Panc1 (cell line): ENCODE measurements at regions not wholly inside any gene's neighbourhood (a gene's known extent, or its start where the extent isn't known, plus 50 kb on each side); places are given as distances from the start of the nearest gene placed in this dataset.

ENCODE experiments used
- ATAC-seq: fragments of 200-7000 bp; cut with Tn5 transposase; 2 replicates; pipeline ENCODE4 v1.9.1; 2020; ENCODE audit warnings: mild to moderate bottlenecking, moderate library complexity
- BruUV-seq: library from RNA; stranded (reverse); fragments of 400-500 nt; replicated peaks from 2 replicates; lab custom pipeline; 2021; lab: Mats Ljungman, UMichigan
- CTCF ChIA-PET: fragments of 300-600 bp; sonication (Branson Sonifier 250); formaldehyde crosslinking; loops from one replicate; lab custom pipeline; 2022; ENCODE audit warnings: antibody characterized with exemption; lab: Charles Lee
- POLR2A ChIA-PET: fragments of 300-600 bp; sonication (Branson Sonifier 250); formaldehyde crosslinking; loops from one replicate; lab custom pipeline; 2022; ENCODE audit warnings: antibody characterized with exemption; lab: Charles Lee
- DNase-seq: peaks from one replicate; pipeline ENCODE4 v3.0.0-alpha.2; 2010; ENCODE audit warnings: low read depth, low spot score
- H3K27ac ChIP-seq: 2 replicates; pipeline ENCODE4 v1.5.1; 2011; ENCODE audit warnings: mild to moderate bottlenecking, low read length, inconsistent platforms
- H3K27me3 ChIP-seq: fragments of 200-500 bp; sonication (Bioruptor generic); 2 replicates; pipeline ENCODE4 v1.6.0; 2014; ENCODE audit warnings: low read length, inconsistent platforms; ENCODE audit not compliant: control insufficient read depth, insufficient read depth
- H3K36me3 ChIP-seq: fragments of 200-500 bp; sonication (Bioruptor generic); 2 replicates; pipeline ENCODE4 v1.5.1; 2014; ENCODE audit warnings: inconsistent platforms, mild to moderate bottlenecking, low read length, moderate library complexity; ENCODE audit not compliant: control insufficient read depth, insufficient read depth
- H3K4me1 ChIP-seq: 2 replicates; pipeline ENCODE4 v1.5.1; 2011; ENCODE audit warnings: inconsistent platforms, mild to moderate bottlenecking, low read length, moderate library complexity; ENCODE audit not compliant: control insufficient read depth, insufficient read depth
- H3K4me3 ChIP-seq, 2 experiments: 2 replicates each; pipeline ENCODE4 v1.5.1; 2011 to 2012; ENCODE audit warnings: low read depth in 2 of 2, low read length in 2 of 2, mild to moderate bottlenecking in 2 of 2, inconsistent platforms in 1 of 2, moderate library complexity in 1 of 2
- H3K9me3 ChIP-seq: fragments of 200-500 bp; sonication (Bioruptor generic); 2 replicates; pipeline ENCODE4 v1.5.1; 2014; ENCODE audit warnings: low read depth, mild to moderate bottlenecking, inconsistent platforms, low read length, moderate library complexity; ENCODE audit not compliant: control insufficient read depth, insufficient read depth
- POLR2AphosphoS5 ChIP-seq: IDR thresholded peaks from 2 replicates; pipeline ENCODE4 v1.6.1; 2012; ENCODE audit warnings: mild to moderate bottlenecking, low read depth, low read length, moderate library complexity
- SIN3A ChIP-seq: IDR thresholded peaks from 2 replicates; pipeline ENCODE4 v1.6.1; 2012; ENCODE audit warnings: low read depth, mild to moderate bottlenecking, low read length, moderate library complexity, borderline replicate concordance; ENCODE audit not compliant: insufficient read depth
- TCF7L2 ChIP-seq: IDR thresholded peaks from 2 replicates; pipeline ENCODE4 v1.6.1; 2011; ENCODE audit warnings: mild to moderate bottlenecking, low read depth, low read length, inconsistent platforms
- in situ Hi-C: cut with HindIII; loops from 2 replicates; pipeline ENCODE4 v1.10.0; 2016; ENCODE audit warnings: low sequenced_read_pairs, low pct_unique_long_range_greater_than_20kb
- intact Hi-C: fragments of 100-400 bp; cut with micrococcal nuclease; formaldehyde crosslinking; loops from one replicate; pipeline ENCODE4 v1.10.0; 2022; ENCODE audit not compliant: unreplicated experiment
- TF ChIP-seq, protein P1 (sequence below), 2 experiments: IDR thresholded peaks; 2 replicates each; pipeline ENCODE4 v1.6.1; 2011 to 2012; ENCODE audit warnings: low read depth in 2 of 2, control low read depth in 1 of 2, low read length in 1 of 2, mild to moderate bottlenecking in 1 of 2, moderate library complexity in 1 of 2; ENCODE audit not compliant: insufficient read depth in 1 of 2
- TF ChIP-seq, protein P2 (sequence below): fragments of 450-650 bp; IDR thresholded peaks from 2 replicates; pipeline ENCODE4 v1.5.1; 2017; ENCODE audit warnings: mild to moderate bottlenecking

DNA sequence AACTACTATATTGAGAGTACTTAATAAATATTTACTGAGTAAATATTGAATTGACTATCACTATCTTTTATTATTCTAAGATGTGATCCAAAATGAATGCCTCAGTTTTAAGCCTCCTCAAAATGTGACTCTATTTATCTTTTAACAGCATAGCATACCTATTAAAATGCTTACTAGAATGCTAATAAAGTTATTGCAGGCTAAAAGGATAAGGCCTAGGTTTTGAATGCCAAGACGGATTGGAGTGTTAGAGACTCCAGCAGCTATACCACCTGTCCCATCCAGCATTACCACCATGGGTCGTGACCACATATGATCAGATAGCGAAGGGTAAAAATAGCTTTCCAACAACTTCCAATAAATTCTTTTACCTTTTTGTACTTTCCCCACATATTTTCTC is 64.7 kb upstream of the MYRIP start:
- H3K4me1 ChIP-seq: no peaks in the 10 kb centered on the region
- in situ Hi-C loops: no loop called here

DNA sequence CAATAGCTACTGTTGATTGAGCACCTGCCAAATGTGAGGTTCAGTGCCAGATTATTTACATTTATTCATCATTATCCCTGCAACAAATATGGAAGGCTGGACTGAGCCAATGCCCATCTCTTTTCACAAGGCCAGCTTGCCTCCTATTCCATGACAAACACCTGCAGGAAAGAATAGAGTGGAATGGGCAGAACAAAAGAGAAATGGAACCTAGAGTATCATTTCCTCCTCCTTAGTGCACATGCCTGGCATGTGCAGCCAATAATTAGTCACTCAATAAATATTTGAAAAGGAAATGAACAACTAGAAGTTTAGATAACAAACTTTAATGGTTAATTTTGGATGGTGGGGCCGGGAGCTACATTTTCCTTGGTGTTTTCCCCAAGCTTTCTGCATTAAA is 61.4 kb upstream of the MYRIP start:
- Histone ChIP-seq H3K27ac (no peak overlapping the region), H3K36me3 (no peaks in the 10 kb centered on the region), H3K9me3 (no peaks in the 10 kb centered on the region), H3K27me3 (no peaks in the 10 kb centered on the region), H3K4me3 (no peak overlapping the region), H3K4me1 (no peaks in the 10 kb centered on the region)
- ChIA-PET POLR2A (interaction anchor here (0.6 kb wide), 1 partner anchor 507 kb away, joined by 3 read pairs; no protein-coding TSS in a partner anchor), CTCF (no interaction called here)
- intact Hi-C loops: no loop called here
- ATAC-seq: no peak
- DNase-seq: no peak
- no TSS peak for BruUV-seq
- TF ChIP-seq, protein P1, sequence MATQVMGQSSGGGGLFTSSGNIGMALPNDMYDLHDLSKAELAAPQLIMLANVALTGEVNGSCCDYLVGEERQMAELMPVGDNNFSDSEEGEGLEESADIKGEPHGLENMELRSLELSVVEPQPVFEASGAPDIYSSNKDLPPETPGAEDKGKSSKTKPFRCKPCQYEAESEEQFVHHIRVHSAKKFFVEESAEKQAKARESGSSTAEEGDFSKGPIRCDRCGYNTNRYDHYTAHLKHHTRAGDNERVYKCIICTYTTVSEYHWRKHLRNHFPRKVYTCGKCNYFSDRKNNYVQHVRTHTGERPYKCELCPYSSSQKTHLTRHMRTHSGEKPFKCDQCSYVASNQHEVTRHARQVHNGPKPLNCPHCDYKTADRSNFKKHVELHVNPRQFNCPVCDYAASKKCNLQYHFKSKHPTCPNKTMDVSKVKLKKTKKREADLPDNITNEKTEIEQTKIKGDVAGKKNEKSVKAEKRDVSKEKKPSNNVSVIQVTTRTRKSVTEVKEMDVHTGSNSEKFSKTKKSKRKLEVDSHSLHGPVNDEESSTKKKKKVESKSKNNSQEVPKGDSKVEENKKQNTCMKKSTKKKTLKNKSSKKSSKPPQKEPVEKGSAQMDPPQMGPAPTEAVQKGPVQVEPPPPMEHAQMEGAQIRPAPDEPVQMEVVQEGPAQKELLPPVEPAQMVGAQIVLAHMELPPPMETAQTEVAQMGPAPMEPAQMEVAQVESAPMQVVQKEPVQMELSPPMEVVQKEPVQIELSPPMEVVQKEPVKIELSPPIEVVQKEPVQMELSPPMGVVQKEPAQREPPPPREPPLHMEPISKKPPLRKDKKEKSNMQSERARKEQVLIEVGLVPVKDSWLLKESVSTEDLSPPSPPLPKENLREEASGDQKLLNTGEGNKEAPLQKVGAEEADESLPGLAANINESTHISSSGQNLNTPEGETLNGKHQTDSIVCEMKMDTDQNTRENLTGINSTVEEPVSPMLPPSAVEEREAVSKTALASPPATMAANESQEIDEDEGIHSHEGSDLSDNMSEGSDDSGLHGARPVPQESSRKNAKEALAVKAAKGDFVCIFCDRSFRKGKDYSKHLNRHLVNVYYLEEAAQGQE (IDR thresholded peaks at IDR 0.05; ENCODE audit: insufficient read depth in 1 of 2, low read depth in 2 of 2, low read length in 1 of 2): no peak
- TF ChIP-seq TCF7L2: no peak
- TF ChIP-seq POLR2AphosphoS5: no peak
- no peak for TF ChIP-seq SIN3A
- TF ChIP-seq, protein P2, sequence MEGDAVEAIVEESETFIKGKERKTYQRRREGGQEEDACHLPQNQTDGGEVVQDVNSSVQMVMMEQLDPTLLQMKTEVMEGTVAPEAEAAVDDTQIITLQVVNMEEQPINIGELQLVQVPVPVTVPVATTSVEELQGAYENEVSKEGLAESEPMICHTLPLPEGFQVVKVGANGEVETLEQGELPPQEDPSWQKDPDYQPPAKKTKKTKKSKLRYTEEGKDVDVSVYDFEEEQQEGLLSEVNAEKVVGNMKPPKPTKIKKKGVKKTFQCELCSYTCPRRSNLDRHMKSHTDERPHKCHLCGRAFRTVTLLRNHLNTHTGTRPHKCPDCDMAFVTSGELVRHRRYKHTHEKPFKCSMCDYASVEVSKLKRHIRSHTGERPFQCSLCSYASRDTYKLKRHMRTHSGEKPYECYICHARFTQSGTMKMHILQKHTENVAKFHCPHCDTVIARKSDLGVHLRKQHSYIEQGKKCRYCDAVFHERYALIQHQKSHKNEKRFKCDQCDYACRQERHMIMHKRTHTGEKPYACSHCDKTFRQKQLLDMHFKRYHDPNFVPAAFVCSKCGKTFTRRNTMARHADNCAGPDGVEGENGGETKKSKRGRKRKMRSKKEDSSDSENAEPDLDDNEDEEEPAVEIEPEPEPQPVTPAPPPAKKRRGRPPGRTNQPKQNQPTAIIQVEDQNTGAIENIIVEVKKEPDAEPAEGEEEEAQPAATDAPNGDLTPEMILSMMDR: no peak
- in situ Hi-C loops: no loop called here

More for the DNA sequence above, 64.7 kb upstream of the MYRIP start:
- no peak overlapping the region for H3K4me3 ChIP-seq
- ATAC-seq: no peak
- BruUV-seq: no TSS peak
- no peaks in the 10 kb centered on the region for H3K9me3 ChIP-seq
- no peak overlapping the region for H3K27ac ChIP-seq
- H3K36me3 ChIP-seq: no peaks in the 10 kb centered on the region
- ChIA-PET POLR2A (interaction anchor here (0.6 kb wide), 1 partner anchor 225 kb away, joined by 3 read pairs; no protein-coding TSS in a partner anchor), CTCF (no interaction called here)
- no peaks in the 10 kb centered on the region for H3K27me3 ChIP-seq
- intact Hi-C loops: no loop called here
- TF ChIP-seq POLR2AphosphoS5 (no peak), SIN3A (no peak), TCF7L2 (no peak)
- TF ChIP-seq, protein P1 (IDR thresholded peaks at IDR 0.05; ENCODE audit: insufficient read depth in 1 of 2, low read depth in 2 of 2, low read length in 1 of 2): no peak
- TF ChIP-seq, protein P2: no peak
- no peak for DNase-seq
